GM19351 (cell line): ENCODE measurements at regions not wholly inside any gene's neighbourhood (a gene's known extent, or its start where the extent isn't known, plus 50 kb on each side); places are given as distances from the start of the nearest gene placed in this dataset.
"Not testable (repeated sequence)": the region's sequence is repeated elsewhere in the genome, so short reads cannot be mapped to it uniquely, and the experiment has no call there.

Experiments used
- ATAC-seq: cut with Tn5 transposase; IDR thresholded peaks from one replicate; pipeline ENCODE4 v1.9.1; 2021; ENCODE audit warnings: mild to moderate bottlenecking, moderate library complexity; ENCODE audit not compliant: unreplicated experiment

- ATAC-seq, result not testable (repeated sequence)
Measured at GRCh38 chr5:109283086-109283485, 126.7 kb downstream of the PJA2 start.

- no peak for ATAC-seq
Measured at GRCh38 chr5:109281136-109281690, 128.6 kb downstream of the PJA2 start.

- ATAC-seq, result no peak
Measured at GRCh38 chr5:109278141-109278540, 131.6 kb downstream of the PJA2 start.

- ATAC-seq, result no peak
Measured at GRCh38 chr5:109275919-109276318, 133.9 kb downstream of the PJA2 start.

- no peak for ATAC-seq
Measured at GRCh38 chr5:109273594-109273993, 136.2 kb downstream of the PJA2 start.

GRCh38 chr5:109267283-109267682 is 142.5 kb downstream of the PJA2 start:
- ATAC-seq, result no peak

- ATAC-seq, result no peak
Measured at GRCh38 chr5:109258755-109259154, 151.0 kb downstream of the PJA2 start.

GRCh38 chr5:109256486-109256885 is 153.3 kb downstream of the PJA2 start:
- no peak for ATAC-seq

GRCh38 chr5:109254511-109254910 is 155.3 kb downstream of the PJA2 start:
- ATAC-seq, result no peak

GRCh38 chr5:109253262-109253661 is 156.5 kb downstream of the PJA2 start:
- ATAC-seq, result no peak

GRCh38 chr5:109252731-109253130 is 157.0 kb downstream of the PJA2 start:
- ATAC-seq, result no peak

- no peak for ATAC-seq
Measured at GRCh38 chr5:109250533-109251329, 159.0 kb downstream of the PJA2 start.

GRCh38 chr5:109250080-109250479 is 159.7 kb downstream of the PJA2 start:
- ATAC-seq, result no peak

- ATAC-seq, result no peak
Measured at GRCh38 chr5:109249126-109249525, 160.6 kb downstream of the PJA2 start.

GRCh38 chr5:109247986-109248385 is 161.8 kb downstream of the PJA2 start:
- ATAC-seq, result peak; percentile 88

GRCh38 chr5:109246841-109247592 is 162.8 kb downstream of the PJA2 start:
- no peak for ATAC-seq
